HEK293T (cell line): ENCODE measurements at regions not wholly inside any gene's neighbourhood (a gene's known extent, or its start where the extent isn't known, plus 50 kb on each side); places are given as distances from the start of the nearest gene placed in this dataset.
"Not testable (repeated sequence)": the region's sequence is repeated elsewhere in the genome, so short reads cannot be mapped to it uniquely, and the experiment has no call there.

ENCODE experiments used
- CTCF ChIA-PET: fragments of 350-600 bp; formaldehyde crosslinking; extraction: SDS; loops from one replicate; lab custom pipeline; 2021; ENCODE audit warnings: antibody characterized with exemption, inconsistent platforms; lab: Yijun Ruan, JAX
- POLR2A ChIA-PET: fragments of 350-600 bp; formaldehyde crosslinking; extraction: SDS; loops from one replicate; lab custom pipeline; 2020; ENCODE audit warnings: antibody characterized with exemption, inconsistent platforms; lab: Yijun Ruan, JAX
- DNase-seq: peaks from one replicate; pipeline ENCODE4 v3.0.0; 2012; ENCODE audit warnings: mixed read lengths; ENCODE audit errors: extremely low spot score
- ARNT ChIP-seq: fragments of 450-650 bp; IDR thresholded peaks from 2 replicates; pipeline ENCODE4 v1.6.1; 2017; ENCODE audit warnings: mild to moderate bottlenecking
- BHLHE40 ChIP-seq: fragments of 450-650 bp; IDR thresholded peaks from 2 replicates; pipeline ENCODE4 v1.6.1; 2016; ENCODE audit warnings: mild to moderate bottlenecking, moderate library complexity, borderline replicate concordance
- CTBP1 ChIP-seq: fragments of 450-650 bp; IDR thresholded peaks from 2 replicates; pipeline ENCODE4 v1.6.1; 2016; ENCODE audit warnings: borderline replicate concordance
- ELF4 ChIP-seq: fragments of 450-650 bp; IDR thresholded peaks from 2 replicates; pipeline ENCODE4 v1.6.1; 2017; ENCODE audit warnings: antibody characterized with exemption
- FOXA1 ChIP-seq: fragments of 450-650 bp; IDR thresholded peaks from 2 replicates; pipeline ENCODE4 v1.6.1; 2016; ENCODE audit warnings: mild to moderate bottlenecking
- FOXK2 ChIP-seq: fragments of 450-650 bp; IDR thresholded peaks from 2 replicates; pipeline ENCODE4 v1.6.1; 2016; ENCODE audit warnings: mild to moderate bottlenecking
- FOXM1 ChIP-seq: fragments of 450-650 bp; IDR thresholded peaks from 2 replicates; pipeline ENCODE4 v1.6.1; 2017; ENCODE audit warnings: mild to moderate bottlenecking, borderline replicate concordance
- HDGF ChIP-seq: fragments of 450-650 bp; IDR thresholded peaks from 2 replicates; pipeline ENCODE4 v1.6.1; 2017; ENCODE audit warnings: antibody characterized with exemption, borderline replicate concordance
- L3MBTL2 ChIP-seq: fragments of 450-650 bp; conservative IDR thresholded peaks from 2 replicates; pipeline ENCODE4 v1.6.1; 2016; ENCODE audit warnings: mild to moderate bottlenecking
- LEF1 ChIP-seq: fragments of 450-650 bp; IDR thresholded peaks from 2 replicates; pipeline ENCODE4 v1.6.1; 2017; ENCODE audit warnings: mild to moderate bottlenecking, borderline replicate concordance
- NFRKB ChIP-seq: fragments of 450-650 bp; IDR thresholded peaks from 2 replicates; pipeline ENCODE4 v1.6.1; 2016; ENCODE audit warnings: mild to moderate bottlenecking, moderate library complexity
- PKNOX1 ChIP-seq: fragments of 450-650 bp; IDR thresholded peaks from 2 replicates; pipeline ENCODE4 v1.6.1; 2016
- SP1 ChIP-seq: fragments of 450-650 bp; IDR thresholded peaks from 2 replicates; pipeline ENCODE4 v1.6.1; 2017
- SUZ12 ChIP-seq: fragments of 450-650 bp; IDR thresholded peaks from 2 replicates; pipeline ENCODE4 v1.6.1; 2016; ENCODE audit warnings: mild to moderate bottlenecking
- TARDBP ChIP-seq: fragments of 450-650 bp; IDR thresholded peaks from 2 replicates; pipeline ENCODE4 v1.6.1; 2016
- ZNF384 ChIP-seq: fragments of 450-650 bp; IDR thresholded peaks from 2 replicates; pipeline ENCODE4 v1.6.1; 2016

GRCh38 chr20:51272401-51272800 is 249.5 kb upstream of the KCNG1 start:
- POLR2A ChIA-PET: no interaction called here
- DNase-seq: no peak
- CTCF ChIA-PET: no interaction called here
- TF ChIP-seq HDGF (no peak), TARDBP (no peak)

- TF ChIP-seq PKNOX1: no peak
- TF ChIP-seq ZNF384: no peak
- no peak for TF ChIP-seq BHLHE40
- no peak for TF ChIP-seq FOXK2
- TF ChIP-seq NFRKB: no peak
- no peak for TF ChIP-seq ARNT
- TF ChIP-seq FOXM1: no peak
- TF ChIP-seq SUZ12: no peak
- TF ChIP-seq SP1: no peak
- no peak for TF ChIP-seq TARDBP
- no peak for TF ChIP-seq ELF4
- no peak for TF ChIP-seq FOXA1
- no peak for DNase-seq
- ChIA-PET POLR2A (no interaction called here), CTCF (no interaction called here)
These were observed 249.0 kb upstream of the KCNG1 start for GRCh38 chr20:51271931-51272330.

GRCh38 chr20:51271289-51271688 is 248.4 kb upstream of the KCNG1 start:
- CTCF ChIA-PET, DNase-seq: not testable (repeated sequence)
- POLR2A ChIA-PET: interaction anchor here (0.7 kb wide), 1 partner anchor 49 kb away, joined by 3 read pairs; no protein-coding TSS in a partner anchor

GRCh38 chr20:51269671-51270070 is 246.8 kb upstream of the KCNG1 start:
- CTCF ChIA-PET: no interaction called here
- POLR2A ChIA-PET: no interaction called here
- TF ChIP-seq FOXK2: no peak
- no peak for TF ChIP-seq PKNOX1
- TF ChIP-seq CTBP1: no peak
- no peak for DNase-seq

- POLR2A ChIA-PET: no interaction called here
These were observed 244.8 kb upstream of the KCNG1 start for GRCh38 chr20:51267679-51268078.

GRCh38 chr20:51266353-51266752 is 243.4 kb upstream of the KCNG1 start:
- no peak for DNase-seq
- TF ChIP-seq SUZ12 (no peak), ELF4 (no peak), FOXK2 (no peak), BHLHE40 (no peak), SP1 (no peak)
- ChIA-PET POLR2A (no interaction called here), CTCF (no interaction called here)

More at GRCh38 chr20:51267679-51268078, 244.8 kb upstream of the KCNG1 start:
- TF ChIP-seq PKNOX1 (no peak), ELF4 (no peak), L3MBTL2 (no peak), FOXA1 (no peak), SP1 (no peak), ZNF384 (no peak), SUZ12 (no peak), TARDBP (no peak), HDGF (no peak), FOXM1 (no peak), ARNT (no peak), NFRKB (no peak)
- CTCF ChIA-PET: no interaction called here
- no peak for DNase-seq

- DNase-seq: no peak
- POLR2A ChIA-PET: no interaction called here
- TF ChIP-seq FOXM1: no peak
- TF ChIP-seq TARDBP: no peak
- no peak for TF ChIP-seq LEF1
- no peak for TF ChIP-seq PKNOX1
- CTCF ChIA-PET: no interaction called here
These were observed 242.5 kb upstream of the KCNG1 start for GRCh38 chr20:51265361-51265760.

GRCh38 chr20:51262240-51262639 is 239.3 kb upstream of the KCNG1 start:
- DNase-seq: no peak
- TF ChIP-seq ARNT (no peak), FOXA1 (no peak), SUZ12 (no peak), SP1 (no peak), L3MBTL2 (no peak), ZNF384 (no peak), NFRKB (no peak), TARDBP (no peak), LEF1 (no peak), CTBP1 (no peak), ELF4 (no peak), FOXK2 (no peak), FOXM1 (no peak), BHLHE40 (no peak), PKNOX1 (no peak), HDGF (no peak)
- ChIA-PET POLR2A (no interaction called here), CTCF (no interaction called here)
